AG04450 (cell line): ENCODE measurements at regions not wholly inside any gene's neighbourhood (a gene's known extent, or its start where the extent isn't known, plus 50 kb on each side); places are given as distances from the start of the nearest gene placed in this dataset.
"Not testable (repeated sequence)": the region's sequence is repeated elsewhere in the genome, so short reads cannot be mapped to it uniquely, and the experiment has no call there.

Experiments
- CTCF ChIA-PET: fragments of 300-600, 350-600 bp; formaldehyde crosslinking; extraction: SDS; loops from one replicate; lab custom pipeline; 2022; ENCODE audit warnings: antibody characterized with exemption, inconsistent platforms; lab: Charles Lee
- POLR2A ChIA-PET: fragments of 350-600 bp; formaldehyde crosslinking; extraction: SDS; loops from one replicate; lab custom pipeline; 2021; ENCODE audit warnings: antibody characterized with exemption, inconsistent platforms; lab: Yijun Ruan, JAX
- DNase-seq: peaks from one replicate; pipeline ENCODE4 v3.0.0-alpha.2; 2011; ENCODE audit warnings: low read depth, low spot score
- H3K27ac ChIP-seq: one replicate; pipeline ENCODE4 v1.5.1; 2012; ENCODE audit warnings: low read depth, low read length, control low read depth
- H3K27me3 ChIP-seq: one replicate; pipeline ENCODE4 v1.6.0; 2012; ENCODE audit warnings: low read length; ENCODE audit not compliant: control insufficient read depth, insufficient read depth
- H3K4me3 ChIP-seq: 2 replicates; pipeline ENCODE4 v1.5.1; 2011; ENCODE audit warnings: mild to moderate bottlenecking, low read depth, low read length, control low read depth
- H3K9me3 ChIP-seq: 2 replicates; pipeline ENCODE4 v1.5.1; 2012; ENCODE audit warnings: low read length; ENCODE audit not compliant: control insufficient read depth, insufficient read depth
- TF ChIP-seq, protein P1 (sequence below): IDR thresholded peaks from 2 replicates; pipeline ENCODE4 v1.5.1; 2011; ENCODE audit warnings: low read depth, low read length, control low read depth, inconsistent platforms

DNA sequence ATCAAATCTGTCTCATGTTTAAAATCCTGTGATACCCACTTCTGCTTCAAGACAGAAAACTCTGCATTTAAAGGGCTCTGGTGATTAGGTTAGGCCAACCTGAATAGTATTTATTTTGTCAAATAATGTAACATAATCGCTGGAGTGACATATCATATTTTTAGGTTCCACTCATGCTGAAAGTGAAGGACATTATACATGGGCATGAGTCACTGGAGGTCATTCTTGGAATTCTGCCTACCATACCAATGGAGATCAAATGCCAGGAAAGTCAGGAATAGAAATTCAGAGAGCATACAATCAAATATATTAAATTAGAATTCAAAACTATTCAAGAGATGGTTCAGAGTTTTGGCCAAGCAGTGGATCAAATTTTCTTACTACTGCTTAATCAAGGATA lies 97.1 kb upstream of the PRSS3 start:
- ChIA-PET CTCF (no interaction called here), POLR2A (no interaction called here)
- Histone ChIP-seq H3K27me3 (peaks cover 27% of the 10 kb centered on the region), H3K9me3 (no peaks in the 10 kb centered on the region), H3K27ac (no peak overlapping the region), H3K4me3 (no peak overlapping the region)
- TF ChIP-seq, protein P1, sequence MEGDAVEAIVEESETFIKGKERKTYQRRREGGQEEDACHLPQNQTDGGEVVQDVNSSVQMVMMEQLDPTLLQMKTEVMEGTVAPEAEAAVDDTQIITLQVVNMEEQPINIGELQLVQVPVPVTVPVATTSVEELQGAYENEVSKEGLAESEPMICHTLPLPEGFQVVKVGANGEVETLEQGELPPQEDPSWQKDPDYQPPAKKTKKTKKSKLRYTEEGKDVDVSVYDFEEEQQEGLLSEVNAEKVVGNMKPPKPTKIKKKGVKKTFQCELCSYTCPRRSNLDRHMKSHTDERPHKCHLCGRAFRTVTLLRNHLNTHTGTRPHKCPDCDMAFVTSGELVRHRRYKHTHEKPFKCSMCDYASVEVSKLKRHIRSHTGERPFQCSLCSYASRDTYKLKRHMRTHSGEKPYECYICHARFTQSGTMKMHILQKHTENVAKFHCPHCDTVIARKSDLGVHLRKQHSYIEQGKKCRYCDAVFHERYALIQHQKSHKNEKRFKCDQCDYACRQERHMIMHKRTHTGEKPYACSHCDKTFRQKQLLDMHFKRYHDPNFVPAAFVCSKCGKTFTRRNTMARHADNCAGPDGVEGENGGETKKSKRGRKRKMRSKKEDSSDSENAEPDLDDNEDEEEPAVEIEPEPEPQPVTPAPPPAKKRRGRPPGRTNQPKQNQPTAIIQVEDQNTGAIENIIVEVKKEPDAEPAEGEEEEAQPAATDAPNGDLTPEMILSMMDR, result no peak
- no peak for DNase-seq

DNA sequence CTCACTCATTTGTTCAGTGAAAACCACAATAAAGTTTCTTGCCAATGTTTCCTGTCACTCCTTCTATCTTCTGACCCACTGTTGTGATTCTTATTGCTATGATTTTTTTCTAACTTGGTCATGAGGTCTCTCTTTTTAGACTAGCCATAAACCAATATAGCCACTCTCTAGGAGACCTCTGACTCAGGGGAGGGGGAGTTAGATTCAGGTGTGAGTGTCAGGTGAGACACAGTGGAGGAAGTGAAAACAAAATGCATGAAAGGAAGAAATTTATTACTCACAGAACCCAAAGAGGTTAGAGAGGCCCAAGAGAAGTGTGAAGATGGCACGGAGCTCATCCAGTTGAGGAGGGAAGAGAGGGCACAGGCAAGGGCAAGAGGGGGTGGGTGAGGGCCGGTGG lies 94.4 kb upstream of the PRSS3 start:
- not testable (repeated sequence) for H3K4me3 ChIP-seq

GRCh38 chr9:33703430-33704102 lies 91.8 kb upstream of the PRSS3 start:
- no peak for DNase-seq
- Histone ChIP-seq H3K27me3 (peaks cover 24% of the 10 kb centered on the region), H3K27ac (no peak overlapping the region), H3K4me3 (no peak overlapping the region), H3K9me3 (no peaks in the 10 kb centered on the region)
- POLR2A ChIA-PET, result no interaction called here
- CTCF ChIA-PET, result no interaction called here
- TF ChIP-seq, protein P1, result no peak

More for the DNA sequence above, 94.4 kb upstream of the PRSS3 start:
- H3K9me3 ChIP-seq, DNase-seq, H3K27ac ChIP-seq, POLR2A ChIA-PET: not testable (repeated sequence)
- peaks cover 28% of the 10 kb centered on the region for H3K27me3 ChIP-seq
- CTCF ChIA-PET, result interaction anchor here (0.6 kb wide), 1 partner anchor 36 kb away, joined by 6 read pairs; no protein-coding TSS in a partner anchor

- POLR2A ChIA-PET, H3K9me3 ChIP-seq, DNase-seq, H3K4me3 ChIP-seq, H3K27ac ChIP-seq: not testable (repeated sequence)
- H3K27me3 ChIP-seq, result peaks cover 20% of the 10 kb centered on the region
- CTCF ChIA-PET, result interaction anchor here (1.6 kb wide), 2 partner anchors 16 to 81 kb away, joined by 5 read pairs; no protein-coding TSS in a partner anchor
These were observed 89.9 kb upstream of the PRSS3 start for GRCh38 chr9:33705440-33705839.

DNA sequence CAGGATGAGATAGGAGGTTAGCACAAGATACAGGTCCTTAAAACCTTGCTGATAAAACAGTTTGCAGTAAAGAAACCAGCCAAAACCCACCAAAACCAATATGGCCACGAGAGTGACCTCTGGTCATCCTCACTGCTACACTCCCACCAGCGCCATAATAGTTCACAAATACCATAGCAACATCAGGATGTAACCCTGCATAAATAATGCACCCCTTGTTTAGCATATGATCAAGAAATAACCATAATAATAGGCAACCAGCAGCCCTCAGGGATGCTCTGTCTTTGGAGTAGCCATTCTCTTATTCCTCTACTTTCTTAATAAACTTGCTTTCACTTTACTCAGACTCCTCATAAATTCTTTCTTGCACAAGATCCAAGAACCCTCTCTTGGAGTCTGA lies 86.9 kb upstream of the PRSS3 start:
- Histone ChIP-seq H3K27me3 (peaks cover 22% of the 10 kb centered on the region), H3K4me3 (no peak overlapping the region), H3K9me3 (no peaks in the 10 kb centered on the region), H3K27ac (no peak overlapping the region)
- CTCF ChIA-PET, result interaction anchor here (1.8 kb wide), 1 partner anchor 14 kb away, joined by 7 read pairs; no protein-coding TSS in a partner anchor
- TF ChIP-seq, protein P1, result no peak
- no peak for DNase-seq
- POLR2A ChIA-PET, result no interaction called here

DNA sequence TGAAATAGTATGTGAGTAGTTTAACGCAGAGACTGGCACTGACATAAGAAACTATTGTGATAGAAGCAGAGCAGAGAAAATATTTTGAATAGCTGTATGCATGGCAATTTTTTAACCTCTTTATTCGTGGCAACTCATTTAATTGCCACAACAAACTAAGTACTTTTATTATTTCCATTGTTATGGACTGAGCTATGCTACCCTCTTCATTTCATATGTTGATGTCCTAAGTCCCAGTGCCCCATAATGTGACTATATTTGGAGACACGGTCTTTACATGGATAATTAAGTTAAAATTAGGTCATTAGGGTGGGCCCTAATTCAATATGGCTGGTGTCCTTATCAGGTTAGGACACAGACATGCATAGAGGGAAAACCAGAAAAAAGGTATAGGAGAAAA lies 86.1 kb upstream of the PRSS3 start:
- H3K9me3 ChIP-seq, result no peaks in the 10 kb centered on the region
- H3K27ac ChIP-seq, result no peak overlapping the region
- TF ChIP-seq, protein P1, result no peak
- no peak overlapping the region for H3K4me3 ChIP-seq
- CTCF ChIA-PET, result interaction anchor here (1.8 kb wide), 1 partner anchor 13 kb away, joined by 7 read pairs; no protein-coding TSS in a partner anchor
- H3K27me3 ChIP-seq, result peaks cover 15% of the 10 kb centered on the region
- no peak for DNase-seq
- POLR2A ChIA-PET, result no interaction called here

- POLR2A ChIA-PET, H3K27ac ChIP-seq, H3K9me3 ChIP-seq, DNase-seq, CTCF ChIA-PET, H3K4me3 ChIP-seq: not testable (repeated sequence)
- H3K27me3 ChIP-seq, result peaks cover 12% of the 10 kb centered on the region
These were observed 83.9 kb upstream of the PRSS3 start for GRCh38 chr9:33711418-33711817.
